GM12892 (cell line): ENCODE measurements at regions not wholly inside any gene's neighbourhood (a gene's known extent, or its start where the extent isn't known, plus 50 kb on each side); places are given as distances from the start of the nearest gene placed in this dataset.

ENCODE experiments used
- POLR2A ChIP-seq: IDR thresholded peaks from 2 replicates; pipeline ENCODE4 v1.6.1; 2011; ENCODE audit warnings: low read depth, low read length, control low read depth
- POLR2AphosphoS5 ChIP-seq: IDR thresholded peaks from 2 replicates; pipeline ENCODE4 v1.6.1; 2011; ENCODE audit warnings: low read depth, low read length, control low read depth

DNA sequence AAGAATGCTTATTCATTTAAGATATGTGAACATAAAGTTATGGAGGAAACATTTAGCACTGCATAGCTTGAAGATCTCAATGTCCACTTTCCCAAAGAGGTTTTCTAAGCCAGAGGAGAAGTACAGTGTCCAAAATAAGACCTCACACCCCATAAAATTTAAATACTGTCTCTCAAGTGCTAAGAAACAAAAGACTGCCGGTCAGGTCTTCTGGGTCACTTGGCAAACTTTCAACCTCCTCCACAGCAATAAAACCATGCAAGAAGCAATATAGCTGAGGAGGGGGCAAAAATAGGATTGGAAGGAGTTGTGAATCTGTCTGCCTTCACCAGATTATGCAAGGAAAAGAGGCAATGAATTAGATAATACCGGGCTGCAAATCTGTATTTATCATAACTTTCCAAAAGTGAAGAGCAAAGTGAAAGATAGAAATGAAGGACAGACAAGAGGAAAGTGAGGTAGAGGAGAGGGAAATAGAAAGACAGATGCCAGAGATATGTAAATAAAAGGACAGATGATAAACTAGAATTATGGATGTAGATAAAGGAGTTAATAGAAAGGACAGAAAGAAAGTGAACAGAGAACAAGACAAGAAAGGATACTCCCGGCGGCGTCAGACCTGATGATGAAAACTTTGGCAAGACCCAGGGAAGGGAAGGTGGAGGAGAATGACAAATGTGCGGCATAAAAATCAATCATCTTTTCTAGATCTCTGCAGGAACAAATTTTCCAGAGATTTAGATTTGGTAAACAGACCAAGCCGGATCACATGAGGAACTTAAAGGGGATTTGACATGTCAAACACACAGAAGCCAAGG is 152.7 kb upstream of the FAM241A start:
- TF ChIP-seq POLR2A, result no peak
- no peak for TF ChIP-seq POLR2AphosphoS5
